SIG-M5 (cell line): ENCODE measurements at regions not wholly inside any gene's neighbourhood (a gene's known extent, or its start where the extent isn't known, plus 50 kb on each side); places are given as distances from the start of the nearest gene placed in this dataset.

Source experiments
- DNase-seq: peaks from one replicate; lab custom pipeline; 2025; lab: John Stamatoyannopoulos, UW

DNA sequence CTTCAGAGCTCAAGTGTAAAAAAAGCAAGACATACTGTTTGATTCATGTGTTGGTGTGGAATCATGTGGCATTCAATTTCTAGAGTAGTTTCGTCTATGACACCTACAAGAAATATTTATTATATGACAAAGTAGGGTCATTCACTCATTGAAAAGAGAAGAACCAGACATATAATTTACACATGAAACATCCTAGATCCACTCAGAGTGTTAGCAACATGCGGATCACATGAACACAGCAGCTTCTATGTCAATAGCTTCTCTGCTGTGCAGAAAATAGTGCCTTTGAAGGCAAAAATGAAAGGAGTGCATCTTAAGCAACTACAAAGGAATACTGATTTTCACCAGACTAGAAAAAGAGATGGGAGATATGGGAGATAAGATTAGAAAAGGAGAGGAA, 569.8 kb downstream of the RPS29 start:
- DNase-seq, result no peak

DNA sequence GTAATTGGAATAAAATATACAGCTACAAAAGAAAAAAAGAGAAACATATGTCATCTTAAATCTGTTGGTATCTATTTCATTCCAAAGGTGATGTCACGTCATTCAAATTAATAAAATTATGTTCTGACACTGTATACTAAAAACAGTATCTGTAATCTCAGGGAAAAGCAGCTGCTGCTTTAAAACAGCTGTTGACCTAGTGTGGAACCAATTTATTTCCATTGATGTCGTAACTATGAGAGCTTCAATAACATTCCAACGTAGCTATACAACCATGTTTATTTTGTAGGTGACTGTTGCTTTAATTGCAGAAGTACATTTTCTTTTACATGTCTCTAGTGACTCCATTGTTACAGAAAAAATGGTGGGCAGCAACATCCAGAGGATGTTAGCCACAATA, 571.7 kb downstream of the RPS29 start:
- DNase-seq, result no peak

DNA sequence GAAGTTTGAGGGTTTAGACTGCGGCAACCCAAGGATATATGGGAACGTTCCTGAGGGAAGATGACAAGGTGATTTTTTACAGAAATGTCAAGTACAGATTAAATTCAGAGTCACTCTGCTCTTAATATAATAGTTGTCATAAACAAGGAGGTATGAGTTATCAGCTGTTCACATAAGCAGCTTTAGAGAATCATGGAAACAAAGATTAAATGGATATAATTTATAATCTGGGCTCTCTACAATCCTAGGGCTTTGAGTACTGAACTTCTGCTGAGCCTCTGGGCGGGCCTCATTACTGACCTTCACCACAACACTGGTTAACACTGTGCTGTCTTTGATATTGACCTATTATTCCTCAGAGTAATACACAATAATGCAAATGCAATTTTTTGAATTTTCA, 577.8 kb downstream of the RPS29 start:
- DNase-seq, result no peak

DNA sequence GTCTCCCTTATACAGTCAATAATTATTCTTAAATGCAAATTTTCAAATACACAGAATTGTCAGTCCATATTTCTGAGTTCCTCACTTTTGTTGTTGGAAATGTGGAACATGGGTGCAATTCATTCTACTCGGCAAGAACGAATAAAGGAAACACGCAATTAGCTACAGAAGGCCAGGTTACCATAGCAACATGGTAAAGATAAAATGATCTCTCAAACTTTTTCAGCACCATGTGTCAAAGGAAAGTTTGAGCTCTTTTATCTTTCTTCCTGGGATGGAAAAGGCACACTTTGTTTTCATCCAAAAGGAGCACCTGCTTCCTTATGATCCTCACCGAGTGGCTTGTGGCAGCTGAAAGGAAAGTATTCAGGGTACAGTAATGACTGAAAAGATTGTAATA, 595.0 kb downstream of the RPS29 start:
- no peak for DNase-seq

DNA sequence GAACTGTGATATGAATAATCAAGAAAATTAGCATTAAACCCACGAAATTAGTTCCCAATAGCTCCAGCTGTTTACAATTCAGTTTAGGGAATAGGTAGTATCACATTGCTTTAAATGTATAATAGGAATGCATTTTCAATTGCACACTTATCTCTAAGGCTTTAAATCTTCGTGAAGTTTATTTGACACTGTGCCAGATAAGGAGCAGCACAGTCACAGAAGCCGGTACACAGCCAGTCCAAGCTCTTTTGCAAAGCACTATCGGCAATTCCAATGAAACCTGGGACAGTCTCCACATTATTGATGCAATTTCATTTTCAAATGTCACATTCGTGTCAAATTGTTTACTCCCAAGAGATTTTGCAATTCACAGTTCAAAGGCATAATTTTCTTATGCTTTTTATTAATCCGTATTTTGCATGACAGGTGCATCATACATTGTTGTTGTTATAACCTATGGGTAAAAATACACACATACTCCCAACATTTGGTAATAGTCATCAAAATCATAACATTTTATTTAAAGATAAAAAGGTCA, 602.8 kb downstream of the RPS29 start:
- no peak for DNase-seq

DNA sequence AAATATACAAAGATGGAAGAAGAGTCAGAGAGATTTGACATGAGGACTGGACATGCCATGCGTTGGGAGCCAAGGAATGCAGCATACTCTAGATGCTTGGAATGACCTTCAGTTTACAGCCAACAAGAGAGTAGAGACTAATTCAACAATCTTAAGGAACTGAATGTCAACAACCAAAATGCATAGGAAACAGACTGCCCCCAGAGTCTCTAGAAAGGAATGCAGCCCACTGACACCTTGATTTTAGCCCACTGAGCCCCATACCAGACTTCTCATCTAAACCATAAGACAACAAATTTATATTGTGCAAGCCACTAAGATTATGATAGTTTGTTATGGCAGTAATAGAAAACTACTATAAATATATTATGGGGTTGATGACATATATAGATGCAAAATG, 611.2 kb downstream of the RPS29 start:
- DNase-seq, result no peak

DNA sequence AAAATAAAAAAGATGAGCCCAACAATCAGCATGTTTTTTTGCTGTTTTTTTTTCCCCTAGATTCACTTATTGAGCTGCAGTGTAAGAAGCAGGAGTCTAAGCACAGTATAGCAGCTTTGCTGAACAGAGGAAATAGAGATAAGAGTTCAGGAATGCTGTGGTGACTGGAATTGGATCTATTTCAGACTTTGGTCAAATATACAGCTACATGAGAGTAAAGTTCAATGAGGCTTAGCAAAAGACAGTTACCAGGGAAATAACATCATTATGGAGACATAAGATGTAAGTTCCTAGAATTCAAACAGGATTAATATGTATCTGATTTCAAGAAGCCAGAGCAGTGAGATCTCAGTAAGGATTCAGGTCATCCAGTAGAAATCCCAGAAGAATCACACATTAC, 613.0 kb downstream of the RPS29 start:
- DNase-seq, result no peak

DNA sequence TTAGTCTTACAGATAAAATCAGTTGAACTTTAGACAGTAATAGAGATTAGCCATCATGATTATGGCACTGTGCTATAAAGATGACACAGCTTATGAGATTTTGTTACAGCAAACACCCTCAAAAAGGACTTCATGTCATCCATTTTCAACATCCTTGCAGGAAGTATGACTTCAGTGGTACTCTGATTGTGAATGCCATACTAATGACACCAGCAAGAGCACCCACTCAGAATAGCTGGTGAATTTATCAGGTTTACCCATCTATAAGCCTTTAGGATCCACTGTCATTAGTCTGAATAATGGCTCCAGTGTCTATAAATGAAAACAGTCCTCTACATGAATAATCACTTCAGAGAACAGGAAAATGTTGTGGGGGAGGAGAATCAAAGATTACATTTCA, 615.2 kb downstream of the RPS29 start:
- DNase-seq, result no peak

DNA sequence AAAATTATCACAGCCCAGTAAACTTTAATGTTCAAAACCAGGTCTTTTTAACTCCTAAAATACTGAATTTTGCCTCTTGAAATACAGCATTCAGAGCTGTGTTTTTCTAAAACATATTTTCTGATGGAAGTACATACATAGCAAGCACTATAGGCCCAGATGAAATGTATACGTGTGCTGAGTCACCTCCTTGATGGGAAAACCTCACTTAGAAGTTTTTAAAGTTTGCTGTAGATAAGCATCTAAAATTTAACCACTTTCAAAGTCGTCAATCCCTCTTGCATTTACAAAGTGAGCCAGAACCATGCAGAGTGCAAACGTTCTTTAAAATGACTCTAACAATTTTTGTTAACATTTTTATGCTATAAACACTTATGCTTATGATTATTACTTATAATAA, 618.8 kb downstream of the RPS29 start:
- no peak for DNase-seq

DNA sequence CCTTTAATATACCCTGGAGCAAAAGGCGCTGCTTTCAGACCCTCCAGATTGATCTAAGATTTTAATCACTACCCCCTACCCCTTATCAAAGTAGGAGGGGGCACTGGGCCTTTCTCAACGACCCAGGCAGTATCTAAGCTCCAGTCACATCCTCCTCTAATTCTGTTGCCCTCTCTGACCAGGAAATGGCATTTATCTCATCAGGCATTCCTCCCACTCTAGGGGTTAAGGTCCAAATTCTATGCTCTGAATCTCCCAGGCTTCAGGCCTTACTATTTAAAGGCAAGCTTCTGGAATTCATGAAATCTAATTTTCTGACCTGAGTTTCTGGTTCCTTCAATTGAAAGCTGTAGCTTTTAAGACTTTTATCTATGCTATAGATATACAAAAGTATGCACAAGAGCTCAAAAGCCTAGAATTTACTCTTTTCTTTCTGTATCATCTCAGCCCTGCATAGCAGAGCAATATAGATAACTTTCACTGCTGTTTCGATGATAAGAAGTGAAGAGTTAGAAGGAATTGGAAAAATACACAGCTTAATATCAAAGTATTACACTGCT, 622.9 kb downstream of the RPS29 start:
- DNase-seq, result no peak

DNA sequence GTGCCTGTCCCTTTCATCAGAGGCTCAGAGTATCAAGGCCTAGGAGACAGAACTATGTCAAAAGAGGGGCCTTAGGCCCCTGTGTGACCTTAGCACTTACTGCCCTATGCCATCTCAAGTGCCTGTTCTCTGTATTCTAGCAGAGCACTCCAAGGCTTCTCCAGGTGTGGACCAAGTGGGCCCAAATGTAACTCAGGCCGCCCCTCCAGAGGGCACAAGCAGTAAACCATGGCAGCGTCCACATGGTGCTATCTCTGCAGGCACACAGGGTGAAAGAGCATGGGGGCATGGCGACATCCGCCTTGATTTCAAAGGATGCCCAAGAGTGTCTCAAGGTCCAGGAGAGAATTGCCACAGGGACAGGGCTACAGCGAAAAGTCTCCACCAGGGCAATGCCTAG, 628.7 kb downstream of the RPS29 start:
- DNase-seq, result no peak

DNA sequence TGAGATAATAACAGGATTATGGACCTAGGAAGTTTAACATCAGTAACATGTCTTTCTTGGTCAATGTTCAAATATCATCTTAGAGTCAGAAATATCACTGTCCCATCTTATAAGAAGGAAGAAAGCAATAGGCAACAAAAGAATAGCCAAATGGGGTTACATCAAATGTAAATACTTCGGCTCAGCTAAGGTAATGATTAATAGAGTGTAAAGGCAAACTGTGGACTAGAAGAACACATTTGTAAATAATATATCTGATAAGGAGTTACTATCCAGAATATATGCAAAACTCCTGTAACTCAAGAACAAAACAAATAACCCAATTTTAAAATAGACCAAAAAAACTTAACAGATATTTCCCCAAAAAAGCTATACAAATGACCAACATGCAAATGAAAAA, 630.3 kb downstream of the RPS29 start:
- DNase-seq, result no peak

DNA sequence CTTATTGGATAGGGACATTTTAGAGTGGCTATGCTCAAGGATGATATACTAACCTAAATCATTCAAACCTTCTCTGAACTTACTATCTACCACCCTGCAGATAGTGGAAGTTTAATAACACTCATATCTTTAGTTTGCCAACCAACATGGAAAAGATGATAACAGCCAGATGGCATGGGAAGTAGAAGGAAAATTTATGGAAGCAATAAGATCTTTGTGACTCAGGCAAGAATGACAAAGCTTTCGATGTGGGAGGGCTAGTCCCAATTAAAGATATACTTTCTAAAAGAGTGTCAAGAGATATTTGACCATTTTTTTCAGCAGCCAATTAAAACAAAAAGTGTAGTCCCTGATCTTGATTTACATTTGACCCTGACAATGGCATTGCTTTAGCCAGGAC, 631.7 kb downstream of the RPS29 start:
- DNase-seq, result no peak

DNA sequence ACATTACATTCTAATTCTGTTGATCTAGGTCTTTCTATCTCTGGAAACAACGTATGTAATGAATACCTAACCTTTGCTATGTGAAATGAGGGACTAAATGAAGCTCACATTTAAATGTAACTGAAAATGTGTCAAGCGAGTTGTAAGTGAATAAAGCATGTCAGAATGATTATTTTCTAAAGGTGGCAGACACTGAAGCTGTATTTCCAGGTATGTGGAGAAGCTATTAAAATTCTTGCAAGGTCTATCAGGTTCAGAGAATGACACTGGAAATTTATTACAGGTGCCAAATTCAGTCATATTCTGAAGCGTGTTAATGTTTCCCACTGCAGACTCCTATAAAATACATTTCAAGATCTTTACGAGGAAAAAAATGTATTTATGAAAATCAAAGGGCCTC, 641.4 kb downstream of the RPS29 start:
- no peak for DNase-seq

DNA sequence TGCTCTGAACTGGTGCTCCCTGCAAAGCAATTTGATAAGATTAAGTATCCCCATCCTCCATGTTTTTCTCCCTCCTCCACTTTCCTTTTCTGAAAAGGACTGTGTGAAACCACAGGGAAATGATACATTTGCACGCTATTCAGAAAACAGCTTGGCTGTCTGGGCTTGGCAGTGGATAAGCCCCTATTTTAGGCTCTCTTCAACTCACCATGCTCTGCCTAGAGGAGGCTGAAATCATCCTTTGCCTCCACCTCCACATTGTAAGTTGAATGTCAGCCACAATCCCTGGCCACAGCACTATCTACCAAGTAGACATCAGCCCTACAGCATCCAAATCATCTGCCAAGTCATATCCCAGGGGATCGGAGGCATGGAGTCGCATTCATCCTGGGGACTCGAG, 642.3 kb downstream of the RPS29 start:
- no peak for DNase-seq

DNA sequence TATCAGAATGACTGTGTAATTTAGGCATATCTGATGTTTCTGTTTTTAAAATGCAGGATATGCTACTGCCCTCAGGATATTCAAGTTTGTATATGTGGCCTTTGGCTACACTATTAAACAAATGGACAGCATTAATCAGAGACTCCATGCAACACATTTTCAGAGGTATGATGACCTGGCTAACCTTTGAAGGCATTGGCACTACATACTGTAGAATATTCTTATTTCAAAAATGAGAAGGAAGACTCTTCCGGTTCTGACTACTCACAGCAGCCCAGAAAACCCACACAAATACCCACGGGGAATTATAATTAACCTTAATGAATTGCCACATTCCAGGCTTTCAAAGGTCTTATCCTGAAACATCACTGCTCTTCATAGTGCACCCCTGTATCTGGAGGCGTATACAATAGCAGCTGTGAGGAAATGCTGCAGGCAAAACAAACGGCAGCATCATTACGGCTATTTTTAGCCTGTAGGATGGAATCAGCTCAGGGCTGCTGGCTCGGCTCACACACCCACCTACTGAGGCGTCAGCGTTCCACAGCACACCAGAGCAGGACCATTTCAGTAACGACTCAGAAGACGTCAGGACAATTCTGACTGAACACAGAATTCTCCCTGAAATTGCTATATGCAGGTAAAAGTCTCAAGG, 648.5 kb downstream of the RPS29 start:
- no peak for DNase-seq

DNA sequence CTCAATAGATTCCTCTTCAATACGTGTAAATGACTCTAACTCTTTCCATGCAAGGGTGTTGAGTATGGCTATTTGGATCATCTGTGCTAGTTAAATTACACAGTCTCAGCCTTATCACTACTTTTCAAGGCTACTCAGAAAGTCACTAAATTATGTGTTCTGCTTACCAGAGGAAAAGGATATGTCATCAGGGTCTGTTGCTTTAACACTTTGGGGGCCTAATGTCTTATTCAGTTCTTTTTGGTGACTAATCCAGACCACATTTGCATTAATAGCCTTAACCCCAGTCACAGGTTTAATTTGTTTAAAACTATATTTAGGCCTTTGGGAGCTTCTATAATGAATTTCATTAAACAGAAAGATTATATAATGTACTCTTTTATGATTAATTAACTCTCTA, 649.3 kb downstream of the RPS29 start:
- no peak for DNase-seq

DNA sequence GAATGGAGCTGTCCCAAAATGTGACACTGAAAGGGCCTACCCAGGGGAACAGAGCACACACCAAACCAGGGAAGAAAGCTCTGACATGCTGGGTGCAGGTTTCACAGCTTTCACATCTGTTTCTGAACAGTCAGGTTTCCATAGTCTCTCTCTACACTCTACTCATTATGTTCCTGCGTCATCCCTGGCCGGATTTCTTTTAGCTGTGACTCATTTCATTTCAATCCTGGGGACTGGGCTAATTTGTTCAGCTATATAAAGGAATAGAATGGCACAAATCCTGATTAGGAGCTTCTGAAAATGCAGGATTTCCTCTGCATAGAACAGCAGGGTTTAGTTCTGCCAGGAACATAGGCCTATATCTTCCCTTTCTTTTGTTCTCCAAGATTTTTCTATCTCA, 649.8 kb downstream of the RPS29 start:
- no peak for DNase-seq

DNA sequence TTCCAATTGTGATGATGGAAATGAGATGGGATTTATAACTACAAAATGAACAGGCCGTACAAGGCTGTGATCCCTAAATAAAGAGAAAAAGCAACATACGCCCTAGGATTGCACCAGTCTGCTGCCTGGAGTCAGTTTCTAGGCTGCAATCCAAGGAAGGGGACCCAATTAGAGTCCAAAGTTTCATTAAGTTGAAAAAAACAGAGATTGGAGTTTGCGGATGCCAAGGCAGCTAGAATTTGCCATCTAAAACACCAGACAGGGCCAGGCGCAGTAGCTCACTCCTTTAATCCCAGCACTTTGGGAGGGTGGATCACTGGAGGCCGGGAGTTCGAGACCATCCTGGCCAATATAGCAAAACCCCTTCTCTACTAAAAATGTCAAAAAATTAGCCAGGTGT, 661.0 kb downstream of the RPS29 start:
- no peak for DNase-seq

DNA sequence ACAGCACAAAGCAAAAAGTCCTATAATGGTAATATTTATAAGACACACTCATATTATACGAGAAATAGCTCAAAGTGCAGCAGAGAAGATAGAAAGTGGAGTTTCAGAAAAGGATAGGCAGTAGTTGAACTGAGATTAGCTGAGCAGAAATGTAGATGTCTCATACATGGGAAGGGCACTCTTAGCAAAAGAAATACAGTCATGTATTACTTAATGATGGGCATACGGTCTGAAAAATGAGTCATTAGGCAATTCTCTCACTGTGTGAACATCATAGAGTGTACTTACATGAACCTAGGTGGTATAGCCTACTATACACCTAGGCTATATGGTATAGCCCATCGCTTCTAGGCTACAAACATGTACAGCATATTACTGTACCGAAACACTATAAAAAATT, 671.3 kb downstream of the RPS29 start:
- no peak for DNase-seq

DNA sequence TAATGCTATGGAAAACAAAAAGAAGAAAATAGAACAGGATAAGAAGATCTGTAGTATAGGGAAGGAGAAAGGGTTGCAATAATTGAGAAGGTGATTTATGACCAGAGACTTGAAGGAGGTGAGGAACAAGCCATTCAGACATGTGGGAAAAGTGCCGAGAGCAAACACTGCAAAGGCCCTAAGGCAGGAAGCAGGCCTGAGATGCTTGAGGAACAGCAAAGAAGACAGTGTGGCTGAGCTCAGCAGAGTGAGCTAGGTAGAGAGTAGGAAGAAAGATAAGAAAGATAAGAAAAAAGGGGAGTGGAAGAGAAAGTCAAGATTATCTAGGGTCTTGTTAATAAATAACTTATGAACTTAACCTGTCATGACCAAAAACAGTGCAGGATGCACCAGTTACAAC, 671.8 kb downstream of the RPS29 start:
- DNase-seq, result no peak

DNA sequence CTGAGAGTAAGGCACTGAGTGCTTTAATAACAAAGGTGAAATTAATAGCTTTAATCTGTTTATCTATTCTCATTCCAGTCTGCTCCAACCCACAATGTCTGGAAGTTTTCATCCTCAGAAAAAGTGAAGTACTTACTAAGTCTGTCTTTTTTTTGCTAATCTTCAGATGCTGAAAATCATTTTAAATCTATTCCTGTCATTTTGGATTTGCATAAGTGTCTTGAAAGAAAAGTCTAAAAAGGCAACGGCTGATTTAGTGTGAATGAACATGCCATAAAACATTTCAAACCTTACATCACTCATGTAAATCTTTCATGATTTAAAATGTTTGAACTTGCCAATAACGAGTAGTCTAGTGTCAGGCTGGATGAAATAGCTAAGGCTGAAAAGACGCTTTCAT, 685.6 kb downstream of the RPS29 start:
- DNase-seq, result no peak

DNA sequence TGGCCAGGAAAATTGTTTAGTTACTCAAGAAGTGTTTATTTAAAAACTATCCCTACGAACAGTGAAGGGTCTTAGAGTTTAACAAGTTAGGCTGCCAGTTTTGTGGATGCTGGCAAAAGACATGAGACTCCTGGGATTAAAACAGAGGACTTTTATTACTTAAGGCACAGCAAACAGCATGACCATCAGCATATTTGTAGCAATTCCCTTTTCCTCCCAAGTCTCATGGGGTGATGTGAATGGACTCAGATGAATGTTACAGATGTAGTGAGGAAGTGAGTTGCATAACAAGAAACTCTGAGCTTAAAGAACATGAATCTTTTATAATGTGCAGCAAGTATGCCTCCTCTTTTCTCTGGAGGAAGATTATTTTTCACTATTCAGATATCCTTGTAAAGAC, 695.8 kb downstream of the RPS29 start:
- no peak for DNase-seq

DNA sequence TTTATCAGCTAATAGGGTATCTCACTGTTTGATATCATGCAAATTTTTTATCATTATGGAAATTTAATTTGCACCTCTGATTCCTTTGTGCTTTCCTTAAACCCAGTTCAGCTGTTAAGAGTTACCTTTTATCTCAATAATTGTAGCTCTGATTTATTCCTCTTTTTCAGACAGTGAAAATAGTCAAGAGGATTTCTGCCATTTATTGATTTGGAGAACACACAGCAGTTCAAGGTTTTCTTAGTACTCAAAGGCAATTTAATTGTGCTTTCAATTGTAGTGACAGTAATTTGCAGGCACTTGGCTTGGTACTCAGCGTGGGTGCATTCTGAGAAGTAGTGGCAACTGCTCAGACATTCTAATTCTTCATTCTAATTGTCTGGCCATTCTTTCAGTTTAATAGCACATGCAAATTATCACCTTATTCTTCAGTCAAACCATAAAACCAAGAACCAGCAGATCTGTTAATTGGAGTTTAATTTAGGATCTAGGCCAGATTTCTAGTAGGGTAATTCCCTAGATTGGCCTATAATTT, 709.3 kb downstream of the RPS29 start:
- DNase-seq, result no peak
